ENCODE measurements at regions not wholly inside any gene's neighbourhood (a gene's known extent, or its start where the extent isn't known, plus 50 kb on each side); places are given as distances from the start of the nearest gene placed in this dataset.
"Not testable (repeated sequence)": the region's sequence is repeated elsewhere in the genome, so short reads cannot be mapped to it uniquely, and the experiment has no call there.

- not testable (repeated sequence) for TF ChIP-seq EZH2 (IDR thresholded peaks at IDR 0.05; ENCODE audit: low read depth)
- TF ChIP-seq, protein P1, sequence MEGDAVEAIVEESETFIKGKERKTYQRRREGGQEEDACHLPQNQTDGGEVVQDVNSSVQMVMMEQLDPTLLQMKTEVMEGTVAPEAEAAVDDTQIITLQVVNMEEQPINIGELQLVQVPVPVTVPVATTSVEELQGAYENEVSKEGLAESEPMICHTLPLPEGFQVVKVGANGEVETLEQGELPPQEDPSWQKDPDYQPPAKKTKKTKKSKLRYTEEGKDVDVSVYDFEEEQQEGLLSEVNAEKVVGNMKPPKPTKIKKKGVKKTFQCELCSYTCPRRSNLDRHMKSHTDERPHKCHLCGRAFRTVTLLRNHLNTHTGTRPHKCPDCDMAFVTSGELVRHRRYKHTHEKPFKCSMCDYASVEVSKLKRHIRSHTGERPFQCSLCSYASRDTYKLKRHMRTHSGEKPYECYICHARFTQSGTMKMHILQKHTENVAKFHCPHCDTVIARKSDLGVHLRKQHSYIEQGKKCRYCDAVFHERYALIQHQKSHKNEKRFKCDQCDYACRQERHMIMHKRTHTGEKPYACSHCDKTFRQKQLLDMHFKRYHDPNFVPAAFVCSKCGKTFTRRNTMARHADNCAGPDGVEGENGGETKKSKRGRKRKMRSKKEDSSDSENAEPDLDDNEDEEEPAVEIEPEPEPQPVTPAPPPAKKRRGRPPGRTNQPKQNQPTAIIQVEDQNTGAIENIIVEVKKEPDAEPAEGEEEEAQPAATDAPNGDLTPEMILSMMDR (conservative IDR thresholded peaks at IDR 0.05): not testable (repeated sequence)
Observed at GRCh38 chr16:34807844-34808243, 1348.4 kb downstream of the TP53TG3F start.
